Liver (tissue), 8 donors: ENCODE measurements at regions not wholly inside any gene's neighbourhood (a gene's known extent, or its start where the extent isn't known, plus 50 kb on each side); places are given as distances from the start of the nearest gene placed in this dataset.

Source experiments
- DNase-seq: peaks from one replicate; pipeline ENCODE4 v3.0.0-alpha.2; 2017; ENCODE audit warnings: low spot score
- H3K27ac ChIP-seq, 2 donors: one replicate each; pipeline ENCODE4 v1.7.0; 2013; ENCODE audit warnings: inconsistent platforms in 2 of 2, low read length in 2 of 2, control low read depth in 1 of 2, low read depth in 1 of 2, mild to moderate bottlenecking in 1 of 2
- H3K27me3 ChIP-seq, 4 donors: one replicate each; pipeline versions ENCODE4 v1.6.1 to v1.7.0; 2013; ENCODE audit warnings: low read length in 3 of 4, inconsistent platforms in 1 of 4, mild to moderate bottlenecking in 1 of 4, moderate library complexity in 1 of 4; ENCODE audit not compliant: control insufficient read depth in 4 of 4, insufficient read depth in 4 of 4
- H3K36me3 ChIP-seq, 4 donors: one replicate each; pipeline versions ENCODE4 v1.6.1 to v1.7.0; 2013; ENCODE audit warnings: low read length in 3 of 4, mild to moderate bottlenecking in 3 of 4, low read depth in 1 of 4, moderate library complexity in 1 of 4; ENCODE audit not compliant: control insufficient read depth in 4 of 4, insufficient read depth in 3 of 4
- H3K4me1 ChIP-seq, 4 donors: one replicate each; pipeline versions ENCODE4 v1.6.1 to v1.7.0; 2013; ENCODE audit warnings: low read length in 3 of 4, mild to moderate bottlenecking in 3 of 4, moderate library complexity in 1 of 4; ENCODE audit not compliant: control insufficient read depth in 4 of 4, insufficient read depth in 4 of 4
- H3K4me3 ChIP-seq, 3 donors: one replicate each; pipeline versions ENCODE4 v1.6.1 to v1.7.0; 2013; ENCODE audit warnings: low read length in 3 of 3, control low read depth in 1 of 3, low read depth in 1 of 3, mild to moderate bottlenecking in 1 of 3
- H3K9ac ChIP-seq, 2 donors: one replicate each; pipeline ENCODE4 v1.7.0; 2013; ENCODE audit warnings: low read length in 2 of 2, mild to moderate bottlenecking in 2 of 2, moderate library complexity in 2 of 2, control low read depth in 1 of 2, low read depth in 1 of 2
- H3K9me3 ChIP-seq, 4 donors: one replicate each; pipeline versions ENCODE4 v1.6.1 to v1.7.0; 2013; ENCODE audit warnings: low read length in 3 of 4; ENCODE audit not compliant: control insufficient read depth in 4 of 4
- EGR1 ChIP-seq, 2 donors: IDR thresholded peaks; 2 replicates each; pipeline ENCODE4 v1.6.1; 2016 to 2018; ENCODE audit warnings: antibody characterized with exemption in 2 of 2, low read depth in 2 of 2
- FOXA1 ChIP-seq: IDR thresholded peaks from 2 replicates; pipeline ENCODE4 v1.6.1; 2016; ENCODE audit warnings: antibody characterized with exemption
- FOXA2 ChIP-seq: IDR thresholded peaks from 2 replicates; pipeline ENCODE4 v1.6.1; 2016; ENCODE audit warnings: antibody characterized with exemption
- GABPA ChIP-seq, 2 donors: IDR thresholded peaks in 1 of 2; conservative IDR thresholded peaks in 1 of 2; 2 replicates each; pipeline ENCODE4 v1.6.1; 2016; ENCODE audit warnings: antibody characterized with exemption in 2 of 2, mild to moderate bottlenecking in 1 of 2, moderate library complexity in 1 of 2
- HNF4A ChIP-seq, 2 donors: conservative IDR thresholded peaks; 2 replicates each; pipeline ENCODE4 v1.6.1; 2016; ENCODE audit warnings: antibody characterized with exemption in 2 of 2, mild to moderate bottlenecking in 2 of 2
- HNF4G ChIP-seq: IDR thresholded peaks from 2 replicates; pipeline ENCODE4 v1.6.1; 2016; ENCODE audit warnings: antibody characterized with exemption
- JUND ChIP-seq, 2 donors: IDR thresholded peaks; 2 replicates each; pipeline ENCODE4 v1.6.1; 2016; ENCODE audit warnings: antibody characterized with exemption in 2 of 2
- RAD21 ChIP-seq, 2 donors: IDR thresholded peaks; 2 replicates each; pipeline ENCODE4 v1.6.1; 2016; ENCODE audit warnings: antibody characterized with exemption in 2 of 2, mild to moderate bottlenecking in 2 of 2
- RXRA ChIP-seq, 2 donors: IDR thresholded peaks; 2 replicates each; pipeline ENCODE4 v1.6.1; 2017 to 2018; ENCODE audit warnings: antibody characterized with exemption in 2 of 2, mild to moderate bottlenecking in 1 of 2
- SP1 ChIP-seq: IDR thresholded peaks from 2 replicates; pipeline ENCODE4 v1.6.1; 2018; ENCODE audit warnings: antibody characterized with exemption, mild to moderate bottlenecking
- TAF1 ChIP-seq: conservative IDR thresholded peaks from 2 replicates; pipeline ENCODE4 v1.6.1; 2016; ENCODE audit warnings: antibody characterized with exemption, mild to moderate bottlenecking
- YY1 ChIP-seq: IDR thresholded peaks from 2 replicates; pipeline ENCODE4 v1.6.1; 2016; ENCODE audit warnings: antibody characterized with exemption, mild to moderate bottlenecking
- WGBS: extraction: QIAGEN DNeasy Blood & Tissue Kit; methylation state at CpG from one replicate; pipeline ENCODE4 v1.1.7; 2013; 5-methylcytosine and 5-hydroxymethylcytosine counted together
- TF ChIP-seq, protein P1 (sequence below): IDR thresholded peaks from 2 replicates; pipeline ENCODE4 v1.6.1; 2016; ENCODE audit warnings: antibody characterized with exemption, mild to moderate bottlenecking
- TF ChIP-seq, protein P2 (sequence below): IDR thresholded peaks from 2 replicates; pipeline ENCODE4 v1.6.1; 2016; ENCODE audit warnings: antibody characterized with exemption
- TF ChIP-seq, protein P3 (sequence below): IDR thresholded peaks from 2 replicates; pipeline ENCODE4 v1.6.1; 2016; ENCODE audit warnings: antibody characterized with exemption
- TF ChIP-seq, protein P4 (sequence below): fragments of 150-350 bp; IDR thresholded peaks from 2 replicates; pipeline ENCODE4 v1.5.1; 2017; ENCODE audit warnings: improper control_type of control experiment, low read depth, low read length; ENCODE audit not compliant: missing input control
- TF ChIP-seq, protein P5 (sequence below): IDR thresholded peaks from 2 replicates; pipeline ENCODE4 v1.6.1; 2016; ENCODE audit warnings: antibody characterized with exemption
- donor health status: healthy.
- donor health status: healthy.
- donor health status: healthy.
- donor health status: healthy.
- donor health status: healthy.

DNA sequence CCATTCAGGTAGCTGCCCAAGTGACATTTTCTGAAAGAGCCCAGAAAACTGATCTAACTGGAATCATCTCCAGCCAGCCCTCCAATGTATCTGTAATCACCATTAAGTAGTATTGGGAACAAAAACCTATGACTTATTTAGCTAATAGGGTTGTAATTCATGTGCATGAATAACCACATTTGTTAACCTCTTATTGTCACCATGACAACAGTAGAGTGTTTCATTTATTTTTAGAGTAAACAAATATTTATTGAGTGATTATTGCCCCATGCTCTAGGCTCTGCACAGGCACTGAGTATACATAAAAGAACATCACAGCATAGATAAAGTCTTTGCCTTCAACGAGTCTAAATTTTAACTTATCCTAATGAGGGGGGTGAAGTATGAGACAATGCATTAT is 265.4 kb upstream of the UBE2E3 start:
- TF ChIP-seq, protein P1, sequence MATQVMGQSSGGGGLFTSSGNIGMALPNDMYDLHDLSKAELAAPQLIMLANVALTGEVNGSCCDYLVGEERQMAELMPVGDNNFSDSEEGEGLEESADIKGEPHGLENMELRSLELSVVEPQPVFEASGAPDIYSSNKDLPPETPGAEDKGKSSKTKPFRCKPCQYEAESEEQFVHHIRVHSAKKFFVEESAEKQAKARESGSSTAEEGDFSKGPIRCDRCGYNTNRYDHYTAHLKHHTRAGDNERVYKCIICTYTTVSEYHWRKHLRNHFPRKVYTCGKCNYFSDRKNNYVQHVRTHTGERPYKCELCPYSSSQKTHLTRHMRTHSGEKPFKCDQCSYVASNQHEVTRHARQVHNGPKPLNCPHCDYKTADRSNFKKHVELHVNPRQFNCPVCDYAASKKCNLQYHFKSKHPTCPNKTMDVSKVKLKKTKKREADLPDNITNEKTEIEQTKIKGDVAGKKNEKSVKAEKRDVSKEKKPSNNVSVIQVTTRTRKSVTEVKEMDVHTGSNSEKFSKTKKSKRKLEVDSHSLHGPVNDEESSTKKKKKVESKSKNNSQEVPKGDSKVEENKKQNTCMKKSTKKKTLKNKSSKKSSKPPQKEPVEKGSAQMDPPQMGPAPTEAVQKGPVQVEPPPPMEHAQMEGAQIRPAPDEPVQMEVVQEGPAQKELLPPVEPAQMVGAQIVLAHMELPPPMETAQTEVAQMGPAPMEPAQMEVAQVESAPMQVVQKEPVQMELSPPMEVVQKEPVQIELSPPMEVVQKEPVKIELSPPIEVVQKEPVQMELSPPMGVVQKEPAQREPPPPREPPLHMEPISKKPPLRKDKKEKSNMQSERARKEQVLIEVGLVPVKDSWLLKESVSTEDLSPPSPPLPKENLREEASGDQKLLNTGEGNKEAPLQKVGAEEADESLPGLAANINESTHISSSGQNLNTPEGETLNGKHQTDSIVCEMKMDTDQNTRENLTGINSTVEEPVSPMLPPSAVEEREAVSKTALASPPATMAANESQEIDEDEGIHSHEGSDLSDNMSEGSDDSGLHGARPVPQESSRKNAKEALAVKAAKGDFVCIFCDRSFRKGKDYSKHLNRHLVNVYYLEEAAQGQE, result no peak
- TF ChIP-seq JUND (IDR thresholded peaks at IDR 0.05), result no peak
- no peak for TF ChIP-seq FOXA1
- TF ChIP-seq, protein P2, sequence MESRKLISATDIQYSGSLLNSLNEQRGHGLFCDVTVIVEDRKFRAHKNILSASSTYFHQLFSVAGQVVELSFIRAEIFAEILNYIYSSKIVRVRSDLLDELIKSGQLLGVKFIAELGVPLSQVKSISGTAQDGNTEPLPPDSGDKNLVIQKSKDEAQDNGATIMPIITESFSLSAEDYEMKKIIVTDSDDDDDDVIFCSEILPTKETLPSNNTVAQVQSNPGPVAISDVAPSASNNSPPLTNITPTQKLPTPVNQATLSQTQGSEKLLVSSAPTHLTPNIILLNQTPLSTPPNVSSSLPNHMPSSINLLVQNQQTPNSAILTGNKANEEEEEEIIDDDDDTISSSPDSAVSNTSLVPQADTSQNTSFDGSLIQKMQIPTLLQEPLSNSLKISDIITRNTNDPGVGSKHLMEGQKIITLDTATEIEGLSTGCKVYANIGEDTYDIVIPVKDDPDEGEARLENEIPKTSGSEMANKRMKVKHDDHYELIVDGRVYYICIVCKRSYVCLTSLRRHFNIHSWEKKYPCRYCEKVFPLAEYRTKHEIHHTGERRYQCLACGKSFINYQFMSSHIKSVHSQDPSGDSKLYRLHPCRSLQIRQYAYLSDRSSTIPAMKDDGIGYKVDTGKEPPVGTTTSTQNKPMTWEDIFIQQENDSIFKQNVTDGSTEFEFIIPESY, result no peak
- TF ChIP-seq, protein P3, sequence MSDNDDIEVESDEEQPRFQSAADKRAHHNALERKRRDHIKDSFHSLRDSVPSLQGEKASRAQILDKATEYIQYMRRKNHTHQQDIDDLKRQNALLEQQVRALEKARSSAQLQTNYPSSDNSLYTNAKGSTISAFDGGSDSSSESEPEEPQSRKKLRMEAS, result no peak
- TF ChIP-seq FOXA2, result no peak
- TF ChIP-seq HNF4A (conservative IDR thresholded peaks at IDR 0.05), result no peak
- TF ChIP-seq YY1, result no peak
- TF ChIP-seq RXRA (IDR thresholded peaks at IDR 0.05), result no peak
- no peak overlapping the region for H3K9ac ChIP-seq
- H3K27ac ChIP-seq, result no peak overlapping the region
- no peak for DNase-seq
- WGBS, result 14% methylated on average over 1 of the region's 1 CpG
- no peaks in the 10 kb centered on the region for H3K9me3 ChIP-seq
- no peak overlapping the region for H3K4me3 ChIP-seq
- no peaks in the 10 kb centered on the region for H3K27me3 ChIP-seq
- H3K4me1 ChIP-seq, result peaks cover 0 to 4% (median 2%) of the 10 kb centered on the region in 4 donors
- no peaks in the 10 kb centered on the region for H3K36me3 ChIP-seq

DNA sequence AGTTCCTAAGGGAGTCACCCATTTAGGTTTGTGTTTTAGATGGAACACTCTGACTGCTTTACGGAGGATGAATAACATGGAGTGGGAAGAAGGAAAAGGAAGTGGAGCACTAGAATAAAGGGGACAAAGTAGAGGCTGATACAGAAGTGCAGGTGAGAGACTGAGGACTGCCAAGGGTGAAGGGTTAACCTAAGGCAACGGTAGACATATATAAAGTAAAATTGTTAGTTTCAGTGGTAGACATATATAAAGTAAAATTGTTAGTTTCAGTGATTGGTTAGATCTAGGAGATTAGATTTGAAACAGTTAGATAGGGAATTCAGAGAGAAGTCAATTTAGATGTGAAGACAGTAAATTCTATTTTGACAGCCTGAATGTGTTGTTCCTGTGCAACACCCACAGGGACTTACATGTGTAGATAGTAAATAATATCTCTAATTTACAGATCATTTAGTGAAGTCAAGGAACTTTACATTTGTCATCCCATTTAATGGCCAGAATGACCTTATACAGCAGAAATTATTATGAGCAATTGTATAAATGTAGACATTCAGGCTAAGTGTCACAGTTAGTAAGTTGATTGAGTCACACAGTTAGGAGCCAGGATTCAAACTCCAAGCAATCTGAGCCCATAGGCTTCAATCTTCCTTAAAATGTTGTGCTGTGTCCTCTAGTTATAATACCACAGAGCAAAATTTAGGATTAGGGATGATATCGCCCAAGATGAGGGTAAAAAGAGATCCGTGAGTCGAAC is 270.8 kb upstream of the UBE2E3 start:
- Histone ChIP-seq H3K4me3 (no peak overlapping the region), H3K9ac (no peak overlapping the region), H3K27me3 (no peaks in the 10 kb centered on the region), H3K4me1 (no peaks in the 10 kb centered on the region), H3K36me3 (no peaks in the 10 kb centered on the region), H3K27ac (no peak overlapping the region), H3K9me3 (no peaks in the 10 kb centered on the region)
- 96% methylated on average over 5 of the region's 5 CpGs for WGBS
- DNase-seq, result no peak
- TF ChIP-seq, protein P4, sequence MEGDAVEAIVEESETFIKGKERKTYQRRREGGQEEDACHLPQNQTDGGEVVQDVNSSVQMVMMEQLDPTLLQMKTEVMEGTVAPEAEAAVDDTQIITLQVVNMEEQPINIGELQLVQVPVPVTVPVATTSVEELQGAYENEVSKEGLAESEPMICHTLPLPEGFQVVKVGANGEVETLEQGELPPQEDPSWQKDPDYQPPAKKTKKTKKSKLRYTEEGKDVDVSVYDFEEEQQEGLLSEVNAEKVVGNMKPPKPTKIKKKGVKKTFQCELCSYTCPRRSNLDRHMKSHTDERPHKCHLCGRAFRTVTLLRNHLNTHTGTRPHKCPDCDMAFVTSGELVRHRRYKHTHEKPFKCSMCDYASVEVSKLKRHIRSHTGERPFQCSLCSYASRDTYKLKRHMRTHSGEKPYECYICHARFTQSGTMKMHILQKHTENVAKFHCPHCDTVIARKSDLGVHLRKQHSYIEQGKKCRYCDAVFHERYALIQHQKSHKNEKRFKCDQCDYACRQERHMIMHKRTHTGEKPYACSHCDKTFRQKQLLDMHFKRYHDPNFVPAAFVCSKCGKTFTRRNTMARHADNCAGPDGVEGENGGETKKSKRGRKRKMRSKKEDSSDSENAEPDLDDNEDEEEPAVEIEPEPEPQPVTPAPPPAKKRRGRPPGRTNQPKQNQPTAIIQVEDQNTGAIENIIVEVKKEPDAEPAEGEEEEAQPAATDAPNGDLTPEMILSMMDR, result no peak
- no peak for TF ChIP-seq HNF4G
- TF ChIP-seq, protein P5, sequence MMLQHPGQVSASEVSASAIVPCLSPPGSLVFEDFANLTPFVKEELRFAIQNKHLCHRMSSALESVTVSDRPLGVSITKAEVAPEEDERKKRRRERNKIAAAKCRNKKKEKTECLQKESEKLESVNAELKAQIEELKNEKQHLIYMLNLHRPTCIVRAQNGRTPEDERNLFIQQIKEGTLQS, result no peak
- TF ChIP-seq RXRA (IDR thresholded peaks at IDR 0.05), result no peak
- no peak for TF ChIP-seq FOXA2
- TF ChIP-seq, protein P1, result no peak
- no peak for TF ChIP-seq GABPA (IDR thresholded peaks at IDR 0.05 in 1 of 2, conservative IDR thresholded peaks at IDR 0.05 in 1 of 2)
- no peak for TF ChIP-seq FOXA1
- TF ChIP-seq, protein P3, result no peak
- TF ChIP-seq, protein P2, result no peak
- no peak for TF ChIP-seq SP1
- no peak for TF ChIP-seq RAD21 (IDR thresholded peaks at IDR 0.05)
- TF ChIP-seq EGR1 (IDR thresholded peaks at IDR 0.05; ENCODE audit: low read depth in 2 of 2), result no peak
- no peak for TF ChIP-seq TAF1
